ENCODE measurements at regions not wholly inside any gene's neighbourhood (a gene's known extent, or its start where the extent isn't known, plus 50 kb on each side); places are given as distances from the start of the nearest gene placed in this dataset.

GRCh38 chr11:71201936-71202597 lies 50.3 kb downstream of the SHANK2 start:
- H3K27me3 ChIP-seq (replicated peaks in 2 of 5; ENCODE audit: control insufficient read depth in 4 of 5, insufficient read depth in 5 of 5, low read length in 4 of 5), result peaks cover 0 to 28% (median 2%) of the 10 kb centered on the region in 5 experiments
- no peaks in the 10 kb centered on the region for H3K4me1 ChIP-seq (ENCODE audit: control extremely low read depth in 1 of 4, control insufficient read depth in 4 of 4, insufficient read depth in 4 of 4, low read length in 3 of 4)
- no peaks in the 10 kb centered on the region for H3K9me3 ChIP-seq (ENCODE audit: control extremely low read depth in 1 of 5, control insufficient read depth in 4 of 5, insufficient read depth in 2 of 5, low read depth in 1 of 5, low read length in 4 of 5)
- H3K4me3 ChIP-seq (ENCODE audit: control insufficient read depth in 1 of 7, extremely low read depth in 1 of 7, insufficient read depth in 4 of 7, low read depth in 2 of 7, low read length in 6 of 7), result no peak overlapping the region
- 96% methylated on average over 6 of the region's 6 CpGs for WGBS (ENCODE audit: insufficient coverage)
- DNase-seq, result no peak
- H3K27ac ChIP-seq (ENCODE audit: insufficient read depth in 1 of 2, low read depth in 1 of 2, low read length in 2 of 2, poor library complexity in 1 of 2, severe bottlenecking in 2 of 2), result no peak overlapping the region
- ChIA-PET CTCF (no interaction called here), POLR2A (no interaction called here)
- H3K36me3 ChIP-seq (ENCODE audit: control insufficient read depth in 4 of 4, insufficient read depth in 4 of 4, low read length in 3 of 4), result no peaks in the 10 kb centered on the region

- no peak overlapping the region for H3K4me3 ChIP-seq (ENCODE audit: control insufficient read depth in 1 of 7, extremely low read depth in 1 of 7, insufficient read depth in 4 of 7, low read depth in 2 of 7, low read length in 6 of 7)
- POLR2A ChIA-PET, result no interaction called here
- CTCF ChIA-PET, result no interaction called here
- peaks cover 0 to 22% (median 0%) of the 10 kb centered on the region in 5 experiments for H3K27me3 ChIP-seq (replicated peaks in 2 of 5; ENCODE audit: control insufficient read depth in 4 of 5, insufficient read depth in 5 of 5, low read length in 4 of 5)
- no peak overlapping the region for H3K27ac ChIP-seq (ENCODE audit: insufficient read depth in 1 of 2, low read depth in 1 of 2, low read length in 2 of 2, poor library complexity in 1 of 2, severe bottlenecking in 2 of 2)
- no peaks in the 10 kb centered on the region for H3K36me3 ChIP-seq (ENCODE audit: control insufficient read depth in 4 of 4, insufficient read depth in 4 of 4, low read length in 3 of 4)
- WGBS (ENCODE audit: insufficient coverage), result 93% methylated on average over 19 of the region's 20 CpGs
- H3K9me3 ChIP-seq (ENCODE audit: control extremely low read depth in 1 of 5, control insufficient read depth in 4 of 5, insufficient read depth in 2 of 5, low read depth in 1 of 5, low read length in 4 of 5), result no peaks in the 10 kb centered on the region
- DNase-seq, result no peak
- no peaks in the 10 kb centered on the region for H3K4me1 ChIP-seq (ENCODE audit: control extremely low read depth in 1 of 4, control insufficient read depth in 4 of 4, insufficient read depth in 4 of 4, low read length in 3 of 4)
Observed at GRCh38 chr11:71201231-71201630, 51.1 kb downstream of the SHANK2 start.

DNA sequence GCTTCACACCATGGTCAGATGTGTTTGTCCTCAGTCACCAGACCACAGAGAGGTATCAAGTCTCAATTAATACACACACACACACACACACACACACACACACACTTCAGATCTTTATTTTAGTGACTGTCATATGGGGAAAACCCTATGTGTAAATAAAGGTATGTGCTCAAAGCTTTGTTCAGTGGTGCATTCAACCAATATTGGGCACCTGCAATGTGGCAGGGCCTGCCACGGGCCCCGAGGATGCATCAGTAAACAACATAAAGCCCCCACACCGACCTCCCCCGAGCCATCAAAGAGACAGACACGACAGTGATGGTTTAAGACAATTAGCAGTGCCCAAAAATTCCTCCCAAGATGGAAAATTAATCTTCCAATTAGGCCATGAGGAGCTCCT lies 51.6 kb downstream of the SHANK2 start:
- H3K4me3 ChIP-seq (ENCODE audit: control insufficient read depth in 1 of 7, extremely low read depth in 1 of 7, insufficient read depth in 4 of 7, low read depth in 2 of 7, low read length in 6 of 7), result no peak overlapping the region
- H3K9me3 ChIP-seq (ENCODE audit: control extremely low read depth in 1 of 5, control insufficient read depth in 4 of 5, insufficient read depth in 2 of 5, low read depth in 1 of 5, low read length in 4 of 5), result no peaks in the 10 kb centered on the region
- no peak for DNase-seq
- POLR2A ChIA-PET, result no interaction called here
- CTCF ChIA-PET, result no interaction called here
- no peaks in the 10 kb centered on the region for H3K4me1 ChIP-seq (ENCODE audit: control extremely low read depth in 1 of 4, control insufficient read depth in 4 of 4, insufficient read depth in 4 of 4, low read length in 3 of 4)
- WGBS (ENCODE audit: insufficient coverage), result 88% methylated on average over 5 of the region's 5 CpGs
- H3K36me3 ChIP-seq (ENCODE audit: control insufficient read depth in 4 of 4, insufficient read depth in 4 of 4, low read length in 3 of 4), result no peaks in the 10 kb centered on the region
- peaks cover 0 to 17% (median 0%) of the 10 kb centered on the region in 5 experiments for H3K27me3 ChIP-seq (replicated peaks in 2 of 5; ENCODE audit: control insufficient read depth in 4 of 5, insufficient read depth in 5 of 5, low read length in 4 of 5)
- H3K27ac ChIP-seq (ENCODE audit: insufficient read depth in 1 of 2, low read depth in 1 of 2, low read length in 2 of 2, poor library complexity in 1 of 2, severe bottlenecking in 2 of 2), result no peak overlapping the region

DNA sequence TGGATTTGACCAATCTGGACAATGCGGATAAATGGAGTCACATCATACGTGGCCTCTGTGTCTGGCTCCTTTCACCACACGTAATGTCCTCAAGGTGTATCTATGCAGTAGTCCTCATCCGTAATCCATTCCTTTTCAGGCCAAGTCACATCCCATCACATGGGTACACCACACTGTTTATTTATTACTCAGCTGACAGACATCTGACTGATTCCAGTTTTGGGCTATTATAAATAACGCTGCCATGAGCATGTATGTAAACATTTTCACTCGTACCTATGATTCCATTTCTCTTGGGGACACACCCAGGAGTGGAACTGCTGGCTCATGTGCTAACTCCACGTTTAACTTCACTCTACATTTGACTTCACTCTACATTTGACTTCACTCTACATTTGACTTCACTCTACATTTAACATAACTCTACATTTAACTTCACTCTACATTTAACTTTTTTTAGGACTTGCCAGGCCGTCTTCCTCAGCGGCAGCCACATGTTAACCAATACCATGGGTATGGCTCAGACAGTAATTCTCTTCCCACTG lies 52.1 kb downstream of the SHANK2 start:
- 96% methylated on average over 9 of the region's 9 CpGs for WGBS (ENCODE audit: insufficient coverage)

DNA sequence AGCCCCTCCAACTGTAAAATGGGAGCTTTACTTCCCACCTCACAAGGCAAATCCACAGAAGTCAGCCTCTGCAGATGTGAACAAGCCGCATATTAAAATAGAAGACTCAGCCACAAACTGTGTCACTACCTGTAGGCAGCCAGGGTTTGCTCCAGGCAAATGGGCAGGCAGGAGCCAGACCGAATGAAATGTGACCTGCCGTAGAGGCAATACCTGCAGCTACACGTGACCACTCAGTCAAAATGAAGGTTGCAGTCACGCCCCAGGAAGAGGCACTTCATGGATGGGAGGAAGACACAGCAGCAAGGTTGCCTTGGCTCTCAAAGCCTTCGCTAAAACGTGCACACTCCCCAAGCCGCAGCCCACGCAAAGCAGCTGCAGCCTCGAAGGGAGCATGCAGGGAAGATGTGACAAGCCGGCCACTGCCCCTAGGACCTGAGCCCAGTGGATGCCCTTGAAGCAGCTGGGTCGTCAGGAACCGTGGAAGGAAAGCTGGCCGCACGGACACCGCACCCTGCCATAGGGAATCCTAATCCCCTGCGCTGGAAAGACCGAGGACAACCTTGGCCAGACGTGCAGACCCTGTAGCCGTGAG lies 53.1 kb downstream of the SHANK2 start:
- Histone ChIP-seq H3K36me3 (ENCODE audit: control insufficient read depth in 4 of 4, insufficient read depth in 4 of 4, low read length in 3 of 4) (no peaks in the 10 kb centered on the region), H3K4me3 (ENCODE audit: control insufficient read depth in 1 of 7, extremely low read depth in 1 of 7, insufficient read depth in 4 of 7, low read depth in 2 of 7, low read length in 6 of 7) (no peak overlapping the region), H3K9me3 (ENCODE audit: control extremely low read depth in 1 of 5, control insufficient read depth in 4 of 5, insufficient read depth in 2 of 5, low read depth in 1 of 5, low read length in 4 of 5) (no peaks in the 10 kb centered on the region), H3K27me3 (replicated peaks in 2 of 5; ENCODE audit: control insufficient read depth in 4 of 5, insufficient read depth in 5 of 5, low read length in 4 of 5) (peaks cover 0 to 7% (median 0%) of the 10 kb centered on the region in 5 experiments), H3K4me1 (ENCODE audit: control extremely low read depth in 1 of 4, control insufficient read depth in 4 of 4, insufficient read depth in 4 of 4, low read length in 3 of 4) (no peaks in the 10 kb centered on the region), H3K27ac (ENCODE audit: insufficient read depth in 1 of 2, low read depth in 1 of 2, low read length in 2 of 2, poor library complexity in 1 of 2, severe bottlenecking in 2 of 2) (no peak overlapping the region)
- CTCF ChIA-PET, result interaction anchor here (0.5 kb wide), 1 partner anchor 76 kb away, joined by 3 read pairs; no protein-coding TSS in a partner anchor
- DNase-seq, result no peak
- 89% methylated on average over 19 of the region's 20 CpGs for WGBS (ENCODE audit: insufficient coverage)
- POLR2A ChIA-PET, result no interaction called here

More for the DNA sequence above, 52.1 kb downstream of the SHANK2 start:
- no peaks in the 10 kb centered on the region for H3K9me3 ChIP-seq (ENCODE audit: control extremely low read depth in 1 of 5, control insufficient read depth in 4 of 5, insufficient read depth in 2 of 5, low read depth in 1 of 5, low read length in 4 of 5)
- POLR2A ChIA-PET, result no interaction called here
- no peak overlapping the region for H3K27ac ChIP-seq (ENCODE audit: insufficient read depth in 1 of 2, low read depth in 1 of 2, low read length in 2 of 2, poor library complexity in 1 of 2, severe bottlenecking in 2 of 2)
- no peak for DNase-seq
- no peaks in the 10 kb centered on the region for H3K36me3 ChIP-seq (ENCODE audit: control insufficient read depth in 4 of 4, insufficient read depth in 4 of 4, low read length in 3 of 4)
- no peak overlapping the region for H3K4me3 ChIP-seq (ENCODE audit: control insufficient read depth in 1 of 7, extremely low read depth in 1 of 7, insufficient read depth in 4 of 7, low read depth in 2 of 7, low read length in 6 of 7)
- no peaks in the 10 kb centered on the region for H3K4me1 ChIP-seq (ENCODE audit: control extremely low read depth in 1 of 4, control insufficient read depth in 4 of 4, insufficient read depth in 4 of 4, low read length in 3 of 4)
- peaks cover 0 to 12% (median 0%) of the 10 kb centered on the region in 5 experiments for H3K27me3 ChIP-seq (replicated peaks in 2 of 5; ENCODE audit: control insufficient read depth in 4 of 5, insufficient read depth in 5 of 5, low read length in 4 of 5)
- CTCF ChIA-PET, result interaction anchor here (0.5 kb wide), 1 partner anchor 75 kb away, joined by 3 read pairs; no protein-coding TSS in a partner anchor

DNA sequence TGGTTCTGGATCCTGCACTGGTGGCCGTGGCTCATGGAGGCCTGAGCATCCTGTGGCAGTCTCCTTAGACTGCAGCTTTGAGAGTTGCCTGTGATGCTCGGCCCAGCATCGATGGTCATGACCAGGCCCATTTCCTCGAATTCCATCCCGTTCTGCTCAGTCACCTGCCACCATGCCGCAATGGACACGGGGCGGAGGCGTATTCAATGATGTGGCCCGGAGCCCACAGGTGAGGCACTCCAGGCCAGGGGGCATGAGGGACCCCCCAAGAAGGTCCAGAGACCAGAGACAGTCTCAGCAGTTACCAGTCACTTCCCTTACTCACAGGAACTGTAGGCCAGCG lies 53.6 kb downstream of the SHANK2 start:
- 93% methylated on average over 11 of the region's 11 CpGs for WGBS (ENCODE audit: insufficient coverage)
- Histone ChIP-seq H3K4me3 (ENCODE audit: control insufficient read depth in 1 of 7, extremely low read depth in 1 of 7, insufficient read depth in 4 of 7, low read depth in 2 of 7, low read length in 6 of 7) (no peak overlapping the region), H3K27me3 (replicated peaks in 2 of 5; ENCODE audit: control insufficient read depth in 4 of 5, insufficient read depth in 5 of 5, low read length in 4 of 5) (peaks cover 0 to 10% (median 0%) of the 10 kb centered on the region in 5 experiments), H3K36me3 (ENCODE audit: control insufficient read depth in 4 of 4, insufficient read depth in 4 of 4, low read length in 3 of 4) (no peaks in the 10 kb centered on the region), H3K27ac (ENCODE audit: insufficient read depth in 1 of 2, low read depth in 1 of 2, low read length in 2 of 2, poor library complexity in 1 of 2, severe bottlenecking in 2 of 2) (no peak overlapping the region), H3K4me1 (ENCODE audit: control extremely low read depth in 1 of 4, control insufficient read depth in 4 of 4, insufficient read depth in 4 of 4, low read length in 3 of 4) (no peaks in the 10 kb centered on the region), H3K9me3 (ENCODE audit: control extremely low read depth in 1 of 5, control insufficient read depth in 4 of 5, insufficient read depth in 2 of 5, low read depth in 1 of 5, low read length in 4 of 5) (no peaks in the 10 kb centered on the region)
- ChIA-PET CTCF (interaction anchor here (0.6 kb wide), 1 partner anchor 1016 kb away, joined by 4 read pairs; no protein-coding TSS in a partner anchor), POLR2A (no interaction called here)
- no peak for DNase-seq

DNA sequence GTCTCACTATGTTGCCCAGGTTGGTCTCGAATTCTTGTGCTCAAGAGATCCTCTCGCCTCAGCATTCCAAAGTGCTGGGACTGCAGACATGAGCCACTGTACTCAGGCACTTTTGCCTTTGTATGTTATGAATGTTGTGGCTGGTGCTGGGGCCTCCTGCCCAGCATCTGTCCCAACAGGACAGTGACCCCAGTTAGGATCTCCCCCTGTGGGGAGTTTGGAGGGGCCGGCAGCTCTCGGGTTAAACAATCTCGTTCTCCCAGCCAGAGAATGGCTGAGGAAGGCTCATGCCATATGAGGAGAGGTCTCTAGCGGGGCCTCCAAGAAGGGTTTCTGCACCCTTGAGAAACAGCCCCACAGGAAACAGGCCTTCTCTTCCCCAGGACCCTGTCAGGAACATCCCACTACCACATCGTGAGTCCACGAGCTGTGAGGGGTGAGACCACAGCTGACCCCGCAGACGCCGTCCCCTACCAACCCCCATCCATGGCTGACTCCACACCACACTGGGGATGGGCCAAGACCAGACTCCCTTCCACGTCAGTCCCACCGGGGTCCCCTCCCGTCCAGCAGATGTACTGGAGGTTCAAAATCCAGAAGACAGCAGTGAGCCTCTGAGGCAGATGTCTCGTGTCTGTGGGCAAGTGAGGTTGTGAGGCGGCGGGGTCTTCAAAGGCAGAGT lies 54.1 kb downstream of the SHANK2 start:
- H3K9me3 ChIP-seq (ENCODE audit: control extremely low read depth in 1 of 5, control insufficient read depth in 4 of 5, insufficient read depth in 2 of 5, low read depth in 1 of 5, low read length in 4 of 5), result no peaks in the 10 kb centered on the region
- H3K36me3 ChIP-seq (ENCODE audit: control insufficient read depth in 4 of 4, insufficient read depth in 4 of 4, low read length in 3 of 4), result no peaks in the 10 kb centered on the region
- no peaks in the 10 kb centered on the region for H3K4me1 ChIP-seq (ENCODE audit: control extremely low read depth in 1 of 4, control insufficient read depth in 4 of 4, insufficient read depth in 4 of 4, low read length in 3 of 4)
- CTCF ChIA-PET, result interaction anchor here (0.6 kb wide), 1 partner anchor 1015 kb away, joined by 4 read pairs; no protein-coding TSS in a partner anchor
- POLR2A ChIA-PET, result no interaction called here
- WGBS (ENCODE audit: insufficient coverage), result 95% methylated on average over 14 of the region's 17 CpGs
- no peak overlapping the region for H3K27ac ChIP-seq (ENCODE audit: insufficient read depth in 1 of 2, low read depth in 1 of 2, low read length in 2 of 2, poor library complexity in 1 of 2, severe bottlenecking in 2 of 2)
- DNase-seq, result no peak
- H3K27me3 ChIP-seq (replicated peaks in 2 of 5; ENCODE audit: control insufficient read depth in 4 of 5, insufficient read depth in 5 of 5, low read length in 4 of 5), result peaks cover 0 to 10% (median 0%) of the 10 kb centered on the region in 5 experiments
- no peak overlapping the region for H3K4me3 ChIP-seq (ENCODE audit: control insufficient read depth in 1 of 7, extremely low read depth in 1 of 7, insufficient read depth in 4 of 7, low read depth in 2 of 7, low read length in 6 of 7)

Measured in common myeloid progenitor, CD34-positive (primary cell).